ENCODE measurements at regions not wholly inside any gene's neighbourhood (a gene's known extent, or its start where the extent isn't known, plus 50 kb on each side); places are given as distances from the start of the nearest gene placed in this dataset.

GRCh38 chr13:64371461-64371860, 2858.7 kb downstream of the PCDH9 start:
- CTCF ChIA-PET, result no interaction called here
- POLR2A ChIA-PET, result no interaction called here
- TF ChIP-seq, protein P1, sequence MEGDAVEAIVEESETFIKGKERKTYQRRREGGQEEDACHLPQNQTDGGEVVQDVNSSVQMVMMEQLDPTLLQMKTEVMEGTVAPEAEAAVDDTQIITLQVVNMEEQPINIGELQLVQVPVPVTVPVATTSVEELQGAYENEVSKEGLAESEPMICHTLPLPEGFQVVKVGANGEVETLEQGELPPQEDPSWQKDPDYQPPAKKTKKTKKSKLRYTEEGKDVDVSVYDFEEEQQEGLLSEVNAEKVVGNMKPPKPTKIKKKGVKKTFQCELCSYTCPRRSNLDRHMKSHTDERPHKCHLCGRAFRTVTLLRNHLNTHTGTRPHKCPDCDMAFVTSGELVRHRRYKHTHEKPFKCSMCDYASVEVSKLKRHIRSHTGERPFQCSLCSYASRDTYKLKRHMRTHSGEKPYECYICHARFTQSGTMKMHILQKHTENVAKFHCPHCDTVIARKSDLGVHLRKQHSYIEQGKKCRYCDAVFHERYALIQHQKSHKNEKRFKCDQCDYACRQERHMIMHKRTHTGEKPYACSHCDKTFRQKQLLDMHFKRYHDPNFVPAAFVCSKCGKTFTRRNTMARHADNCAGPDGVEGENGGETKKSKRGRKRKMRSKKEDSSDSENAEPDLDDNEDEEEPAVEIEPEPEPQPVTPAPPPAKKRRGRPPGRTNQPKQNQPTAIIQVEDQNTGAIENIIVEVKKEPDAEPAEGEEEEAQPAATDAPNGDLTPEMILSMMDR (IDR thresholded peaks at IDR 0.05; ENCODE audit: insufficient read depth, low read length, missing control alignments), result no peak
- H3K4me3 ChIP-seq (ENCODE audit: low read depth, low read length), result no peak overlapping the region
- DNase-seq (ENCODE audit: low read depth, low spot score), result no peak

GRCh38 chr13:64371045-64371444, 2859.1 kb downstream of the PCDH9 start:
- POLR2A ChIA-PET, result no interaction called here
- CTCF ChIA-PET, result no interaction called here
- DNase-seq (ENCODE audit: low read depth, low spot score), result no peak
- no peak overlapping the region for H3K4me3 ChIP-seq (ENCODE audit: low read depth, low read length)
- TF ChIP-seq, protein P1 (IDR thresholded peaks at IDR 0.05; ENCODE audit: insufficient read depth, low read length, missing control alignments), result no peak

- TF ChIP-seq, protein P1 (IDR thresholded peaks at IDR 0.05; ENCODE audit: insufficient read depth, low read length, missing control alignments), result no peak
These were observed 2861.0 kb downstream of the PCDH9 start for GRCh38 chr13:64369121-64369520.

DNA sequence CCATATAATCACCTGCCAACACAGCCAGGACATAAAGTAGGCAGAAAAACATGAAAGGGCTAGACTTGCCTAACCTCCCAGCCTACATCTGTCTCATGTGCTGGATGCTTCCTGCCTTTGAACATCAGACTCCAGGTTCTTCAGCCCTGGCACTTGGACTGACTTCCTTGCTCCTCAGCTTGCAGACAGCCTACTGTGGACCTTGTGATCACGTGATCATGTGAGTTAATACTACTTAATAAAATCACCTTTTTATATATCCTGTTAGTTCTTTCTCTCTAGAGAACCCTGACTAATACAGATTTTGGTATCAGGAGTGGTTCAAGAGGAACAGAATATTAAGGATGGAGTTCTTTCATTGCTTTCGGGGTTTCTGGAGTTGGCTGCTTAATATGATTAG, 2867.6 kb downstream of the PCDH9 start:
- DNase-seq (ENCODE audit: low read depth, low spot score), result no peak
- no peak overlapping the region for H3K4me3 ChIP-seq (ENCODE audit: low read depth, low read length)
- ChIA-PET CTCF (no interaction called here), POLR2A (no interaction called here)
- TF ChIP-seq, protein P1 (IDR thresholded peaks at IDR 0.05; ENCODE audit: insufficient read depth, low read length, missing control alignments), result no peak

More at GRCh38 chr13:64369121-64369520, 2861.0 kb downstream of the PCDH9 start:
- ChIA-PET POLR2A (no interaction called here), CTCF (interaction anchor here (1.6 kb wide), 1 partner anchor 16 kb away, joined by 3 read pairs; no protein-coding TSS in a partner anchor)
- DNase-seq (ENCODE audit: low read depth, low spot score), result no peak
- no peak overlapping the region for H3K4me3 ChIP-seq (ENCODE audit: low read depth, low read length)

GRCh38 chr13:64347664-64348063, 2882.5 kb downstream of the PCDH9 start:
- no peak overlapping the region for H3K4me3 ChIP-seq (ENCODE audit: low read depth, low read length)
- DNase-seq (ENCODE audit: low read depth, low spot score), result no peak
- ChIA-PET CTCF (no interaction called here), POLR2A (no interaction called here)
- TF ChIP-seq, protein P1 (IDR thresholded peaks at IDR 0.05; ENCODE audit: insufficient read depth, low read length, missing control alignments), result no peak

DNA sequence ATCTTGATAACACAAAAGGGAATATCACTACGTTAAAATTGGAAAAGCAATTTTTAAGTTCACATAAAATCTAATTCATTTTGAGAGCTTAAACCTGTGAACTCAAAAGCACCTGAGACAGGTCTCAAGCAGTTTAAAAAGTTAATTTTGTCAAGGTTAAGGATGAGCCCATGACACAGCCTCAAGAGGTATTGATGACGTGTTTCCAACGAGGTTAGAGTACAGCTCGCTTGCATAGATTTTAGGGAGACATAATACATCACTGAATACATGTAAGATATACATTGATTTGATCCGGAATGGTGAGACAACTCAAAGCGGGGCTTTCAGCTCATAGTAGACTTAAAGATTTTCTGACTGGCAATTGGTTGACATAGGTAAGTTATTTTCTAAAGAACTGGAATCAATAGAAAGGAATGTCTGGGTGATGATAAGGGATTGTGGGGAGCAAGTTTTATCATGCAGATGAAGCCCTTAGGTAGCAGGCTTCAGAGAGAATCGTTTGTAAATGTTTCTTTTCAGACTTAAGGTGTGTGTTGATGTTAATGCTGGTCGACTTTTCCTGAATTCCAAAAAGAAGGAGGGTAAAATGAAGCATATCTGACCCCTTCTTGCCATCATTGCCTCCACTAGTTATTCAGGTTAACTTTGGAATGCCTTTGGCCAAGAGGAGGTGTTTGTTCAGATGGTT, 2890.6 kb downstream of the PCDH9 start:
- TF ChIP-seq, protein P1 (IDR thresholded peaks at IDR 0.05; ENCODE audit: insufficient read depth, low read length, missing control alignments), result no peak
- no peak for DNase-seq (ENCODE audit: low read depth, low spot score)
- ChIA-PET POLR2A (no interaction called here), CTCF (interaction anchor here (1.0 kb wide), 1 partner anchor 9 kb away, joined by 3 read pairs; no protein-coding TSS in a partner anchor)
- no peak overlapping the region for H3K4me3 ChIP-seq (ENCODE audit: low read depth, low read length)
